ENCODE measurements at regions not wholly inside any gene's neighbourhood (a gene's known extent, or its start where the extent isn't known, plus 50 kb on each side); places are given as distances from the start of the nearest gene placed in this dataset.

DNA sequence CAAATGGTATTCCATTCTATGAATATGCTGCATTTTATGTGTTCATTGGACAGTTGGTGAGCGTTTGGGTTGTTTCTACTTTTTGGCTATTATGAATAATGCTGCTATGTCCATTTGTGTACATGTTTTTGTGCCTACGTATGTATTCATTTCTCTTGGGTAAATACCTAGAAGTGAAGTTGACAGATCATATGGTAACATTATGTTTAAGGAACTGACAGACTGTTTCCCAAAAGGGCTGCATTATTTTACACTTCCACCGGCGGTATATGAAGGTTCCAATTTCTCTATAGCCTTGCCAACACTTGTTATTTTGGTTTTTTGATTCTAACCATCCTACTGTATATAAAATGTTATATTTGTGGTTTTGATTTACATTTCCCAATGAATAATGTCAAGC is 703.9 kb upstream of the CDH2 start:
- TF ChIP-seq, protein P1, sequence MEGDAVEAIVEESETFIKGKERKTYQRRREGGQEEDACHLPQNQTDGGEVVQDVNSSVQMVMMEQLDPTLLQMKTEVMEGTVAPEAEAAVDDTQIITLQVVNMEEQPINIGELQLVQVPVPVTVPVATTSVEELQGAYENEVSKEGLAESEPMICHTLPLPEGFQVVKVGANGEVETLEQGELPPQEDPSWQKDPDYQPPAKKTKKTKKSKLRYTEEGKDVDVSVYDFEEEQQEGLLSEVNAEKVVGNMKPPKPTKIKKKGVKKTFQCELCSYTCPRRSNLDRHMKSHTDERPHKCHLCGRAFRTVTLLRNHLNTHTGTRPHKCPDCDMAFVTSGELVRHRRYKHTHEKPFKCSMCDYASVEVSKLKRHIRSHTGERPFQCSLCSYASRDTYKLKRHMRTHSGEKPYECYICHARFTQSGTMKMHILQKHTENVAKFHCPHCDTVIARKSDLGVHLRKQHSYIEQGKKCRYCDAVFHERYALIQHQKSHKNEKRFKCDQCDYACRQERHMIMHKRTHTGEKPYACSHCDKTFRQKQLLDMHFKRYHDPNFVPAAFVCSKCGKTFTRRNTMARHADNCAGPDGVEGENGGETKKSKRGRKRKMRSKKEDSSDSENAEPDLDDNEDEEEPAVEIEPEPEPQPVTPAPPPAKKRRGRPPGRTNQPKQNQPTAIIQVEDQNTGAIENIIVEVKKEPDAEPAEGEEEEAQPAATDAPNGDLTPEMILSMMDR (conservative IDR thresholded peaks at IDR 0.05 in 1 of 2, IDR thresholded peaks at IDR 0.05 in 1 of 2; ENCODE audit: extremely low read depth in 1 of 2, insufficient read depth in 1 of 2, low read depth in 1 of 2, low read length in 2 of 2): no peak
- no peak for TF ChIP-seq EZH2 (IDR thresholded peaks at IDR 0.05; ENCODE audit: borderline replicate concordance, low read length)

Measured in mammary epithelial cell (primary cell).